Gastrocnemius medialis (tissue), 4 donors: ENCODE measurements at regions not wholly inside any gene's neighbourhood (a gene's known extent, or its start where the extent isn't known, plus 50 kb on each side); places are given as distances from the start of the nearest gene placed in this dataset.

Source experiments
- CTCF ChIP-seq, 5 experiments: fragments of 450-650 bp in 3 of 5; fragments of 200-600 bp in 2 of 5; sonication (generic) in 2 of 5; IDR thresholded peaks in 4 of 5; conservative IDR thresholded peaks in 1 of 5; 1 replicate in 4 of 5; 2 replicates in 1 of 5; pipeline ENCODE4 v1.5.1; 2016 to 2019; ENCODE audit warnings: antibody characterized with exemption in 5 of 5, mild to moderate bottlenecking in 3 of 5, moderate library complexity in 3 of 5
- POLR2A ChIP-seq, 2 donors: fragments of 450-650 bp; IDR thresholded peaks; one replicate each; pipeline ENCODE4 v1.6.1; 2017; ENCODE audit warnings: antibody characterized with exemption in 2 of 2, mild to moderate bottlenecking in 2 of 2, moderate library complexity in 2 of 2

- no peak for TF ChIP-seq CTCF (IDR thresholded peaks at IDR 0.05 in 4 of 5, conservative IDR thresholded peaks at IDR 0.05 in 1 of 5)
- TF ChIP-seq POLR2A (IDR thresholded peaks at IDR 0.05) = no peak
These were observed 246.0 kb upstream of the PHF14 start for GRCh38 chr7:10727636-10728035.
